ENCODE measurements at regions not wholly inside any gene's neighbourhood (a gene's known extent, or its start where the extent isn't known, plus 50 kb on each side); places are given as distances from the start of the nearest gene placed in this dataset.

GRCh38 chr3:125652349-125652748 lies 57.1 kb upstream of the OSBPL11 start:
- no peaks in the 10 kb centered on the region for H3K27me3 ChIP-seq (ENCODE audit: insufficient read depth, poor library complexity, severe bottlenecking)
- TF ChIP-seq GABPA (IDR thresholded peaks at IDR 0.05; ENCODE audit: low read depth) (no peak), CTCF (IDR thresholded peaks at IDR 0.05; ENCODE audit: insufficient read depth, low read length) (no peak), POLR2AphosphoS5 (IDR thresholded peaks at IDR 0.05; ENCODE audit: low read depth) (no peak), REST (IDR thresholded peaks at IDR 0.05; ENCODE audit: insufficient replicate concordance, low read depth) (no peak), SPI1 (IDR thresholded peaks at IDR 0.05; ENCODE audit: borderline replicate concordance, low read depth) (no peak)
- H3K27ac ChIP-seq (replicated peaks) = no peak overlapping the region
- DNase-seq (ENCODE audit: low read depth in 1 of 2, low spot score in 1 of 2) = no peak
- no peak overlapping the region for H3K4me3 ChIP-seq (replicated peaks; ENCODE audit: insufficient read depth, low read length)

- no peak for DNase-seq (ENCODE audit: low read depth in 1 of 2, low spot score in 1 of 2)
- no peak for TF ChIP-seq CTCF (IDR thresholded peaks at IDR 0.05; ENCODE audit: insufficient read depth, low read length)
- TF ChIP-seq SPI1 (IDR thresholded peaks at IDR 0.05; ENCODE audit: borderline replicate concordance, low read depth) = no peak
- TF ChIP-seq POLR2AphosphoS5 (IDR thresholded peaks at IDR 0.05; ENCODE audit: low read depth) = no peak
- TF ChIP-seq GABPA (IDR thresholded peaks at IDR 0.05; ENCODE audit: low read depth) = no peak
- no peak for TF ChIP-seq REST (IDR thresholded peaks at IDR 0.05; ENCODE audit: insufficient replicate concordance, low read depth)
- no peak overlapping the region for H3K27ac ChIP-seq (replicated peaks)
- H3K4me3 ChIP-seq (replicated peaks; ENCODE audit: insufficient read depth, low read length) = no peak overlapping the region
- no peaks in the 10 kb centered on the region for H3K27me3 ChIP-seq (ENCODE audit: insufficient read depth, poor library complexity, severe bottlenecking)
Measured at GRCh38 chr3:125654526-125654925, 59.2 kb upstream of the OSBPL11 start.

GRCh38 chr3:125662675-125663074 lies 67.4 kb upstream of the OSBPL11 start:
- H3K4me3 ChIP-seq (replicated peaks; ENCODE audit: insufficient read depth, low read length) = no peak overlapping the region
- DNase-seq (ENCODE audit: low read depth in 1 of 2, low spot score in 1 of 2) = no peak
- TF ChIP-seq POLR2AphosphoS5 (IDR thresholded peaks at IDR 0.05; ENCODE audit: low read depth) = no peak
- no peak for TF ChIP-seq SPI1 (IDR thresholded peaks at IDR 0.05; ENCODE audit: borderline replicate concordance, low read depth)
- no peak for TF ChIP-seq CTCF (IDR thresholded peaks at IDR 0.05; ENCODE audit: insufficient read depth, low read length)
- TF ChIP-seq REST (IDR thresholded peaks at IDR 0.05; ENCODE audit: insufficient replicate concordance, low read depth) = no peak
- no peak for TF ChIP-seq GABPA (IDR thresholded peaks at IDR 0.05; ENCODE audit: low read depth)
- H3K27me3 ChIP-seq (ENCODE audit: insufficient read depth, poor library complexity, severe bottlenecking) = no peaks in the 10 kb centered on the region
- H3K27ac ChIP-seq (replicated peaks) = no peak overlapping the region
